Chondrocyte (in vitro differentiated cells): ENCODE measurements at regions not wholly inside any gene's neighbourhood (a gene's known extent, or its start where the extent isn't known, plus 50 kb on each side); places are given as distances from the start of the nearest gene placed in this dataset.
A peak's percentile ranks its signal among the peaks of the same experiment; 100 is the strongest.

Source experiments
- DNase-seq: peaks from one replicate; pipeline ENCODE4 v3.0.0; 2021; ENCODE audit warnings: mixed read lengths, low spot score
- H3K27ac Mint-ChIP-seq: one replicate; pipeline ENCODE4 v1.8.0; 2021; ENCODE audit warnings: mild to moderate bottlenecking, moderate library complexity, mixed read lengths; ENCODE audit not compliant: unreplicated experiment
- H3K27me3 Mint-ChIP-seq: 2 replicates; pipeline ENCODE4 v1.8.0; 2021; ENCODE audit warnings: low read depth, mixed read lengths
- H3K36me3 Mint-ChIP-seq: 2 replicates; pipeline ENCODE4 v1.8.0; 2021; ENCODE audit warnings: low read depth, mixed read lengths
- H3K4me1 Mint-ChIP-seq: 2 replicates; pipeline ENCODE4 v1.8.0; 2021; ENCODE audit warnings: low read depth, mild to moderate bottlenecking, mixed read lengths
- H3K4me3 Mint-ChIP-seq: one replicate; pipeline ENCODE4 v1.8.0; 2021; ENCODE audit warnings: mild to moderate bottlenecking, moderate library complexity, mixed read lengths; ENCODE audit not compliant: unreplicated experiment
- H3K9me3 Mint-ChIP-seq: 2 replicates; pipeline ENCODE4 v1.8.0; 2021; ENCODE audit warnings: low read depth, mixed read lengths
- CTCF ChIP-seq: fragments of 200-600 bp; sonication (generic); IDR thresholded peaks from 2 replicates; pipeline ENCODE4 v1.5.0; 2021; ENCODE audit warnings: antibody characterized with exemption, mild to moderate bottlenecking, moderate library complexity

GRCh38 chr5:115354246-115354645 is 57.8 kb upstream of the CCDC112 start:
- peaks cover 4% of the 10 kb centered on the region for H3K27me3 Mint-ChIP-seq
- H3K27ac Mint-ChIP-seq, result no peak overlapping the region
- H3K4me1 Mint-ChIP-seq, result peaks cover 11% of the 10 kb centered on the region
- H3K9me3 Mint-ChIP-seq, result peaks cover 4% of the 10 kb centered on the region
- TF ChIP-seq CTCF, result no peak
- no peaks in the 10 kb centered on the region for H3K36me3 Mint-ChIP-seq
- H3K4me3 Mint-ChIP-seq, result no peak overlapping the region
- DNase-seq, result no peak

DNA sequence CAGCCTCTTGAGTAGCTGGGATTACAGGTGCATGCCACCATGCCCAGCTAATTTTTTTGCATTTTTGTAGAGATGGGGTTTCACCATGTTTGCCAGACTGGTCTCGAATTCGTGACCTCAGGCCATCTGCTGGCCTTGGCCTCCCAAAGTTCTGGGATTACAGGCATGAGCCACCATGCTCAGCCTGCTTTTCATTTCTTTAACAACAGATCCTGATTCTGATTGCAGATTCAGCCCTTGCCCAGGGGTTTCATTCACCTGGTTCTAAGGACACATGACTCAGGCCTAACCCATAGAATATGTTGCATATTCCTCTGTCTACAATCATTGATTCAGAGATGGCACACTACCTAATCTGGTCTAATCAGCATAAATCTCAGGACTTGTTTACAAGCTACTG is 56.1 kb upstream of the CCDC112 start:
- H3K36me3 Mint-ChIP-seq, result no peaks in the 10 kb centered on the region
- no peak overlapping the region for H3K27ac Mint-ChIP-seq
- peaks cover 21% of the 10 kb centered on the region for H3K4me1 Mint-ChIP-seq
- H3K27me3 Mint-ChIP-seq, result no peaks in the 10 kb centered on the region
- DNase-seq, result no peak
- no peak for TF ChIP-seq CTCF
- H3K4me3 Mint-ChIP-seq, result no peak overlapping the region
- H3K9me3 Mint-ChIP-seq, result peaks cover 4% of the 10 kb centered on the region

DNA sequence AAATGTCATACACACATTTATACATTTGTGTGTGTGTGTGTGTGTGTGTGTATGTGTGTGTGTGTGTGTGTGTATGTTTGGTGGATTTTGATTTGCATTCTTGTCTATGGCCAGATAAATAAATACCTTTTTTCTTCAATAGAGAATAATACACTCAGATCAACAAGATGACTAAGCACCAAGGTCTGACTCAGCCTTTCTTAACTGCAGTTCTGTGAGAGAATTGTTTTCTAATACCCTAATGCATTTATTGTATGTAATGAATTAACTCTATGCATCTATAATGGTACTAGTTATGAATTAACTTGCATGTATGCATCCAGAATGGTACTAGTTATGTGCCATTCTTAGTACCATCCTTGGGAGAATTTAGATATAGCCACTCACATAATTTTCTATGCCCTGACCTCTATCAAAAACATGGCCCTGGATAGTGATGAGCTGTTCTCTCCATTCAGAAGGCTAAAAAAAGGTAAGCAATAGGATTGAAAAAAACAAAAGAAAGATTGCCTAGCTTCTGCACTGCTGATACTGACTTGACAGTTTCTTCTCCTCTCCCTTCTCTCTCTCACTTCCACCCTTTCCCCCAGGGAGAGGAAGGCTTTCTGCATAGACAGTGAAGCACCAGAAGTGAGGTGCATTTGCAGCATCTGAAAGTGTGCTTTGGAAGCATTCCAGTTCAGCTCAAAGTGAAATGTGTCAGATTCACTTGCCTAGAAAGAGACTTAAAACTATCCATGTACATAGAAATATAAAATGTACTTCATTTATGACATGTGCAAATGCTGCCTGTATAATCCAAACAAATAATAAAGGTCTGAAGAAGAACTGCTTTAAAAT is 55.1 kb upstream of the CCDC112 start:
- peaks cover 4% of the 10 kb centered on the region for H3K9me3 Mint-ChIP-seq
- H3K4me1 Mint-ChIP-seq, result peaks cover 21% of the 10 kb centered on the region
- DNase-seq, result no peak
- H3K27ac Mint-ChIP-seq, result no peak overlapping the region
- no peaks in the 10 kb centered on the region for H3K27me3 Mint-ChIP-seq
- H3K4me3 Mint-ChIP-seq, result no peak overlapping the region
- no peak for TF ChIP-seq CTCF
- H3K36me3 Mint-ChIP-seq, result no peaks in the 10 kb centered on the region

DNA sequence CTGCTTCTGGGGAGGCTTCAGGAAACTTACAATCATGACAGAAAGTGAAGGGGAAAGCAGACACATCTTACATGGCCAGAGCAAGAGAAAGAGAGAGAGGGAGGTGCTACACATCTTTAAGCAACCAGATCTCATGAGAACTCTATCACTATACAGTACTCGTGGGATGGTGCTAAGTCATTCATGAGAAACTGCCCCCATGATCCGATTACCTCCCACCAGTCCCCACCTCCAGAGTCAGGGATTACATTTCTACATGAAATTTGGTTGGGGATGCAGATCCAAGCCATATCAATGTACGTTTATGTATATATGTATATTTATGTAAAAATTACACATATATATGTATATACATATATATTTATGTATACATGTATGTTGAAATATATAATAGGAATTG is 54.4 kb upstream of the CCDC112 start:
- DNase-seq, result no peak
- Mint-ChIP-seq H3K27ac (no peak overlapping the region), H3K9me3 (peaks cover 4% of the 10 kb centered on the region), H3K27me3 (no peaks in the 10 kb centered on the region), H3K4me3 (no peak overlapping the region), H3K4me1 (peaks cover 21% of the 10 kb centered on the region), H3K36me3 (no peaks in the 10 kb centered on the region)
- no peak for TF ChIP-seq CTCF

DNA sequence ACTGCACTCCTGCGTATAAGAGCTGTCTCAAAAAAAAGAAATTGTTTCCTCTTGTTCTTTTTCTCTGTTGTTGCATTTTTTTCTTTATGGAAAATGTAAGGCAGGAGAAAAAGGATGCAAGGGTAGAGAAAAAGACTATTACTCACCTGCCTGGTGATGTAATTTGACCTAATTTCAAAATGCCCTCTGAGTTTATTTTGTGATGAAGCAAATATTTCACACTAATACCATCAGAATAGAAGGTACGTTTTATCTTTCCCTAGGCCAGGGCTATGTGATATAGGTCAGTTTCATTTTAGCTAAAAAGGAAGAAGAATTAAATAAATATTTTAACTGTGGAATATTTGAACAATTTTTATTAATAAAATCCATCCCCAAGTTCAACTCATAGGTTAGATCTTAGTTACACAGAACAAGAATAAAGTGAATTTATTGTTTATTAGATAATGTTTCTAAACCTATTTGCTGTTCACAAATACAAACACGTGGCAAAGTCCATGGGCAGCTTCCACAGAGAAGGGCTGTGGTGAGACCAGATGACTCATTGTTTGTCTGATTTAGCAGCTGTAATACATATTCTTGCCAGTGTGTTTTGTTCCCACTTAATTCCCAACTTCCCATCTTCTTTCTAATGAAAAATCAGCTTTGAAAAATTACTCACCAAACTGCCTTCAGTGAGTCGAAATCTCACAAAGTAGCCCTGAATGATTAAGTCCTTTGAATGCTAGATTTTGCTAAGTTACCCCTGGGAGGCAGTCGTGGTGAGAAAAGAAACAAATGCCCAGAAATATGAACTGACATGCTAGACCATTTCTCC is 52.8 kb upstream of the CCDC112 start:
- no peaks in the 10 kb centered on the region for H3K36me3 Mint-ChIP-seq
- peak; percentile 58 for TF ChIP-seq CTCF
- no peaks in the 10 kb centered on the region for H3K27me3 Mint-ChIP-seq
- no peak for DNase-seq
- H3K9me3 Mint-ChIP-seq, result peaks cover 5% of the 10 kb centered on the region
- peaks cover 22% of the 10 kb centered on the region for H3K4me1 Mint-ChIP-seq
- H3K4me3 Mint-ChIP-seq, result no peak overlapping the region
- peak overlapping the region; percentile 86 for H3K27ac Mint-ChIP-seq
